Liver (tissue), 8 donors: ENCODE measurements at regions not wholly inside any gene's neighbourhood (a gene's known extent, or its start where the extent isn't known, plus 50 kb on each side); places are given as distances from the start of the nearest gene placed in this dataset.

Source experiments
- DNase-seq: peaks from one replicate; pipeline ENCODE4 v3.0.0-alpha.2; 2017; ENCODE audit warnings: low spot score
- H3K27ac ChIP-seq, 2 donors: one replicate each; pipeline ENCODE4 v1.7.0; 2013; ENCODE audit warnings: inconsistent platforms in 2 of 2, low read length in 2 of 2, control low read depth in 1 of 2, low read depth in 1 of 2, mild to moderate bottlenecking in 1 of 2
- H3K27me3 ChIP-seq, 4 donors: one replicate each; pipeline versions ENCODE4 v1.6.1 to v1.7.0; 2013; ENCODE audit warnings: low read length in 3 of 4, inconsistent platforms in 1 of 4, mild to moderate bottlenecking in 1 of 4, moderate library complexity in 1 of 4; ENCODE audit not compliant: control insufficient read depth in 4 of 4, insufficient read depth in 4 of 4
- H3K36me3 ChIP-seq, 4 donors: one replicate each; pipeline versions ENCODE4 v1.6.1 to v1.7.0; 2013; ENCODE audit warnings: low read length in 3 of 4, mild to moderate bottlenecking in 3 of 4, low read depth in 1 of 4, moderate library complexity in 1 of 4; ENCODE audit not compliant: control insufficient read depth in 4 of 4, insufficient read depth in 3 of 4
- H3K4me1 ChIP-seq, 4 donors: one replicate each; pipeline versions ENCODE4 v1.6.1 to v1.7.0; 2013; ENCODE audit warnings: low read length in 3 of 4, mild to moderate bottlenecking in 3 of 4, moderate library complexity in 1 of 4; ENCODE audit not compliant: control insufficient read depth in 4 of 4, insufficient read depth in 4 of 4
- H3K4me3 ChIP-seq, 3 donors: one replicate each; pipeline versions ENCODE4 v1.6.1 to v1.7.0; 2013; ENCODE audit warnings: low read length in 3 of 3, control low read depth in 1 of 3, low read depth in 1 of 3, mild to moderate bottlenecking in 1 of 3
- H3K9ac ChIP-seq, 2 donors: one replicate each; pipeline ENCODE4 v1.7.0; 2013; ENCODE audit warnings: low read length in 2 of 2, mild to moderate bottlenecking in 2 of 2, moderate library complexity in 2 of 2, control low read depth in 1 of 2, low read depth in 1 of 2
- H3K9me3 ChIP-seq, 4 donors: one replicate each; pipeline versions ENCODE4 v1.6.1 to v1.7.0; 2013; ENCODE audit warnings: low read length in 3 of 4; ENCODE audit not compliant: control insufficient read depth in 4 of 4
- EGR1 ChIP-seq, 2 donors: IDR thresholded peaks; 2 replicates each; pipeline ENCODE4 v1.6.1; 2016 to 2018; ENCODE audit warnings: antibody characterized with exemption in 2 of 2, low read depth in 2 of 2
- FOXA2 ChIP-seq: IDR thresholded peaks from 2 replicates; pipeline ENCODE4 v1.6.1; 2016; ENCODE audit warnings: antibody characterized with exemption
- GABPA ChIP-seq, 2 donors: IDR thresholded peaks in 1 of 2; conservative IDR thresholded peaks in 1 of 2; 2 replicates each; pipeline ENCODE4 v1.6.1; 2016; ENCODE audit warnings: antibody characterized with exemption in 2 of 2, mild to moderate bottlenecking in 1 of 2, moderate library complexity in 1 of 2
- HNF4A ChIP-seq, 2 donors: conservative IDR thresholded peaks; 2 replicates each; pipeline ENCODE4 v1.6.1; 2016; ENCODE audit warnings: antibody characterized with exemption in 2 of 2, mild to moderate bottlenecking in 2 of 2
- HNF4G ChIP-seq: IDR thresholded peaks from 2 replicates; pipeline ENCODE4 v1.6.1; 2016; ENCODE audit warnings: antibody characterized with exemption
- JUND ChIP-seq, 2 donors: IDR thresholded peaks; 2 replicates each; pipeline ENCODE4 v1.6.1; 2016; ENCODE audit warnings: antibody characterized with exemption in 2 of 2
- NR2F2 ChIP-seq: IDR thresholded peaks from 2 replicates; pipeline ENCODE4 v1.6.1; 2016; ENCODE audit warnings: antibody characterized with exemption
- RAD21 ChIP-seq, 2 donors: IDR thresholded peaks; 2 replicates each; pipeline ENCODE4 v1.6.1; 2016; ENCODE audit warnings: antibody characterized with exemption in 2 of 2, mild to moderate bottlenecking in 2 of 2
- RXRA ChIP-seq, 2 donors: IDR thresholded peaks; 2 replicates each; pipeline ENCODE4 v1.6.1; 2017 to 2018; ENCODE audit warnings: antibody characterized with exemption in 2 of 2, mild to moderate bottlenecking in 1 of 2
- SP1 ChIP-seq: IDR thresholded peaks from 2 replicates; pipeline ENCODE4 v1.6.1; 2018; ENCODE audit warnings: antibody characterized with exemption, mild to moderate bottlenecking
- TAF1 ChIP-seq: conservative IDR thresholded peaks from 2 replicates; pipeline ENCODE4 v1.6.1; 2016; ENCODE audit warnings: antibody characterized with exemption, mild to moderate bottlenecking
- YY1 ChIP-seq: IDR thresholded peaks from 2 replicates; pipeline ENCODE4 v1.6.1; 2016; ENCODE audit warnings: antibody characterized with exemption, mild to moderate bottlenecking
- WGBS: extraction: QIAGEN DNeasy Blood & Tissue Kit; methylation state at CpG from one replicate; pipeline ENCODE4 v1.1.7; 2013; 5-methylcytosine and 5-hydroxymethylcytosine counted together
- TF ChIP-seq, protein P1 (sequence below): fragments of 150-350 bp; IDR thresholded peaks from 2 replicates; pipeline ENCODE4 v1.5.1; 2017; ENCODE audit warnings: improper control_type of control experiment, low read depth, low read length; ENCODE audit not compliant: missing input control
- TF ChIP-seq, protein P2 (sequence below): IDR thresholded peaks from 2 replicates; pipeline ENCODE4 v1.6.1; 2016; ENCODE audit warnings: antibody characterized with exemption
- TF ChIP-seq, protein P3 (sequence below): IDR thresholded peaks from 2 replicates; pipeline ENCODE4 v1.6.1; 2016; ENCODE audit warnings: antibody characterized with exemption, mild to moderate bottlenecking
- TF ChIP-seq, protein P4 (sequence below): IDR thresholded peaks from 2 replicates; pipeline ENCODE4 v1.6.1; 2016; ENCODE audit warnings: antibody characterized with exemption
- donor health status: healthy.
- donor health status: healthy.
- donor health status: healthy.
- donor health status: healthy.
- donor health status: healthy.

DNA sequence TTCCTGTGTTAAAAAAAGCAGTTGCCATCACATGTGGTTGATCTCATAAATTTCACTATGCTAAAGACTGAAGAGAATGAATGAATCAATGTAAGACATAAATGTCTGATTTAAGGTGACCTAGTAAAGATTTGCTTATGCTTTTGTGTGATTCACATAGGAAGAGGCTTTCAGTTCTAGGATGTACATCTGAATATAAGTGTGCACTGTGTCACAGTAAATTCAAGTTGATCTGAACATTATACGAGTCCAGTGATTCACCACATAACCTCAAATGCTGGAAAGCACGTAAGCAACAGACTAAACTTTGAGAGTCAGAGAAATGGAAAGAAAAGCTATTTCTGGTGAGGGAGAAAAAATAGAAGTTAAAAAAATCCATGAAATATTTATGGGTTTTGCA is 567.9 kb downstream of the EPHA5 start:
- H3K9ac ChIP-seq = no peak overlapping the region
- no peak overlapping the region for H3K4me3 ChIP-seq
- no peak for DNase-seq
- peaks cover 0 to 5% (median 0%) of the 10 kb centered on the region in 4 donors for H3K9me3 ChIP-seq
- TF ChIP-seq YY1 = no peak
- TF ChIP-seq TAF1 = no peak
- no peak for TF ChIP-seq FOXA2
- no peak for TF ChIP-seq NR2F2
- no peak for TF ChIP-seq HNF4A (conservative IDR thresholded peaks at IDR 0.05)
- no peak for TF ChIP-seq RAD21 (IDR thresholded peaks at IDR 0.05)
- TF ChIP-seq, protein P1, sequence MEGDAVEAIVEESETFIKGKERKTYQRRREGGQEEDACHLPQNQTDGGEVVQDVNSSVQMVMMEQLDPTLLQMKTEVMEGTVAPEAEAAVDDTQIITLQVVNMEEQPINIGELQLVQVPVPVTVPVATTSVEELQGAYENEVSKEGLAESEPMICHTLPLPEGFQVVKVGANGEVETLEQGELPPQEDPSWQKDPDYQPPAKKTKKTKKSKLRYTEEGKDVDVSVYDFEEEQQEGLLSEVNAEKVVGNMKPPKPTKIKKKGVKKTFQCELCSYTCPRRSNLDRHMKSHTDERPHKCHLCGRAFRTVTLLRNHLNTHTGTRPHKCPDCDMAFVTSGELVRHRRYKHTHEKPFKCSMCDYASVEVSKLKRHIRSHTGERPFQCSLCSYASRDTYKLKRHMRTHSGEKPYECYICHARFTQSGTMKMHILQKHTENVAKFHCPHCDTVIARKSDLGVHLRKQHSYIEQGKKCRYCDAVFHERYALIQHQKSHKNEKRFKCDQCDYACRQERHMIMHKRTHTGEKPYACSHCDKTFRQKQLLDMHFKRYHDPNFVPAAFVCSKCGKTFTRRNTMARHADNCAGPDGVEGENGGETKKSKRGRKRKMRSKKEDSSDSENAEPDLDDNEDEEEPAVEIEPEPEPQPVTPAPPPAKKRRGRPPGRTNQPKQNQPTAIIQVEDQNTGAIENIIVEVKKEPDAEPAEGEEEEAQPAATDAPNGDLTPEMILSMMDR = no peak
- no peaks in the 10 kb centered on the region for H3K36me3 ChIP-seq
- H3K27ac ChIP-seq = no peak overlapping the region
- H3K27me3 ChIP-seq = no peaks in the 10 kb centered on the region
- H3K4me1 ChIP-seq = no peaks in the 10 kb centered on the region
- 82% methylated on average over 2 of the region's 2 CpGs for WGBS

DNA sequence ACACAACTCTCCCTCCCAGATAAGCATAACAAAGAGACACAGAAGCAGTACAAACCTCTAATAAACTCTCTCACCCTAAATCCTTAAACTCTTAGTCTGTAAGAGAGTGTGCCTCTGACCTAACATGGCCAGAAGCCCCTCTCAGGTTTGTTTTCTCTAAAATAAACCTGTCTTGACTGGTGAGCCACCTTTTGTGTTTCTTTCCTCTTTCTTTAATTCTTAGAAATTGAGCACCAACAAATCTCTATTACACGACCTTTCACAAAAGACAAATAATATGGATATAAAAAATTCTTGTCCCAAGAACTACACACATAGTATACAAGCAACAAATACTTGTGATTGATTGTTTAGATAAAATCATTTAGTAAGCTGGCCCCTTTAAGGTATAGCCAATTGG is 573.7 kb downstream of the EPHA5 start:
- 16% methylated on average over 1 of the region's 1 CpG for WGBS

More for the DNA sequence above, 573.7 kb downstream of the EPHA5 start:
- no peak for TF ChIP-seq SP1
- TF ChIP-seq HNF4G = no peak
- TF ChIP-seq, protein P2, sequence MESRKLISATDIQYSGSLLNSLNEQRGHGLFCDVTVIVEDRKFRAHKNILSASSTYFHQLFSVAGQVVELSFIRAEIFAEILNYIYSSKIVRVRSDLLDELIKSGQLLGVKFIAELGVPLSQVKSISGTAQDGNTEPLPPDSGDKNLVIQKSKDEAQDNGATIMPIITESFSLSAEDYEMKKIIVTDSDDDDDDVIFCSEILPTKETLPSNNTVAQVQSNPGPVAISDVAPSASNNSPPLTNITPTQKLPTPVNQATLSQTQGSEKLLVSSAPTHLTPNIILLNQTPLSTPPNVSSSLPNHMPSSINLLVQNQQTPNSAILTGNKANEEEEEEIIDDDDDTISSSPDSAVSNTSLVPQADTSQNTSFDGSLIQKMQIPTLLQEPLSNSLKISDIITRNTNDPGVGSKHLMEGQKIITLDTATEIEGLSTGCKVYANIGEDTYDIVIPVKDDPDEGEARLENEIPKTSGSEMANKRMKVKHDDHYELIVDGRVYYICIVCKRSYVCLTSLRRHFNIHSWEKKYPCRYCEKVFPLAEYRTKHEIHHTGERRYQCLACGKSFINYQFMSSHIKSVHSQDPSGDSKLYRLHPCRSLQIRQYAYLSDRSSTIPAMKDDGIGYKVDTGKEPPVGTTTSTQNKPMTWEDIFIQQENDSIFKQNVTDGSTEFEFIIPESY = no peak
- TF ChIP-seq, protein P3, sequence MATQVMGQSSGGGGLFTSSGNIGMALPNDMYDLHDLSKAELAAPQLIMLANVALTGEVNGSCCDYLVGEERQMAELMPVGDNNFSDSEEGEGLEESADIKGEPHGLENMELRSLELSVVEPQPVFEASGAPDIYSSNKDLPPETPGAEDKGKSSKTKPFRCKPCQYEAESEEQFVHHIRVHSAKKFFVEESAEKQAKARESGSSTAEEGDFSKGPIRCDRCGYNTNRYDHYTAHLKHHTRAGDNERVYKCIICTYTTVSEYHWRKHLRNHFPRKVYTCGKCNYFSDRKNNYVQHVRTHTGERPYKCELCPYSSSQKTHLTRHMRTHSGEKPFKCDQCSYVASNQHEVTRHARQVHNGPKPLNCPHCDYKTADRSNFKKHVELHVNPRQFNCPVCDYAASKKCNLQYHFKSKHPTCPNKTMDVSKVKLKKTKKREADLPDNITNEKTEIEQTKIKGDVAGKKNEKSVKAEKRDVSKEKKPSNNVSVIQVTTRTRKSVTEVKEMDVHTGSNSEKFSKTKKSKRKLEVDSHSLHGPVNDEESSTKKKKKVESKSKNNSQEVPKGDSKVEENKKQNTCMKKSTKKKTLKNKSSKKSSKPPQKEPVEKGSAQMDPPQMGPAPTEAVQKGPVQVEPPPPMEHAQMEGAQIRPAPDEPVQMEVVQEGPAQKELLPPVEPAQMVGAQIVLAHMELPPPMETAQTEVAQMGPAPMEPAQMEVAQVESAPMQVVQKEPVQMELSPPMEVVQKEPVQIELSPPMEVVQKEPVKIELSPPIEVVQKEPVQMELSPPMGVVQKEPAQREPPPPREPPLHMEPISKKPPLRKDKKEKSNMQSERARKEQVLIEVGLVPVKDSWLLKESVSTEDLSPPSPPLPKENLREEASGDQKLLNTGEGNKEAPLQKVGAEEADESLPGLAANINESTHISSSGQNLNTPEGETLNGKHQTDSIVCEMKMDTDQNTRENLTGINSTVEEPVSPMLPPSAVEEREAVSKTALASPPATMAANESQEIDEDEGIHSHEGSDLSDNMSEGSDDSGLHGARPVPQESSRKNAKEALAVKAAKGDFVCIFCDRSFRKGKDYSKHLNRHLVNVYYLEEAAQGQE = no peak
- no peak for TF ChIP-seq EGR1 (IDR thresholded peaks at IDR 0.05; ENCODE audit: low read depth in 2 of 2)
- TF ChIP-seq RXRA (IDR thresholded peaks at IDR 0.05) = no peak
- TF ChIP-seq, protein P4, sequence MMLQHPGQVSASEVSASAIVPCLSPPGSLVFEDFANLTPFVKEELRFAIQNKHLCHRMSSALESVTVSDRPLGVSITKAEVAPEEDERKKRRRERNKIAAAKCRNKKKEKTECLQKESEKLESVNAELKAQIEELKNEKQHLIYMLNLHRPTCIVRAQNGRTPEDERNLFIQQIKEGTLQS = no peak
- TF ChIP-seq GABPA (IDR thresholded peaks at IDR 0.05 in 1 of 2, conservative IDR thresholded peaks at IDR 0.05 in 1 of 2) = no peak
- no peak for TF ChIP-seq JUND (IDR thresholded peaks at IDR 0.05)
- no peak for TF ChIP-seq FOXA2
- TF ChIP-seq YY1 = no peak
- TF ChIP-seq, protein P1 = no peak
- no peak for TF ChIP-seq RAD21 (IDR thresholded peaks at IDR 0.05)
- TF ChIP-seq TAF1 = no peak
- Histone ChIP-seq H3K9ac (no peak overlapping the region), H3K4me1 (no peaks in the 10 kb centered on the region), H3K27me3 (no peaks in the 10 kb centered on the region), H3K36me3 (no peaks in the 10 kb centered on the region), H3K4me3 (no peak overlapping the region), H3K9me3 (no peaks in the 10 kb centered on the region), H3K27ac (no peak overlapping the region)
- no peak for DNase-seq
